RKO (cell line): ENCODE measurements at regions not wholly inside any gene's neighbourhood (a gene's known extent, or its start where the extent isn't known, plus 50 kb on each side); places are given as distances from the start of the nearest gene placed in this dataset.
"Not testable (repeated sequence)": the region's sequence is repeated elsewhere in the genome, so short reads cannot be mapped to it uniquely, and the experiment has no call there.

Source experiments
- DNase-seq: peaks from one replicate; pipeline ENCODE4 v3.0.0-alpha.2; 2016; ENCODE audit warnings: low spot score

DNA sequence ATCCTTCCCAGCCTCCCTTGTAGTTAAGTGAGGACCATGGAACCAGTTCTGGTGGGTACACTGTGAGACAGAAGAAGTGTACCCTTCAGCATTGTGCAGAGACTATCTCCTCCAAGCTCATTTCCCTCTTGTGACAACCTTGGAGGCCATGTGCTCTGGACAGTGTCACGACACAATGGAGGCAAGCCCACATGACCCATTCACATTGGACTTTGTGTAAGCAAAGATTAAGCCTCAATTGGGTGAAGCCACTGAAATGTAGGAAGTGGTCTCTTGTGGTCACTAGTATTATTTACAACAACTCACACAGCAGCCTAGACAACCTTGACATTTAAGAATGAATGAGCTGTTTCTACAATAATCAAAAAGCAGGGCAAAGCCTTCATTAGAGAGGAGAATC, 124.2 kb downstream of the INHBA start:
- DNase-seq = no peak

DNA sequence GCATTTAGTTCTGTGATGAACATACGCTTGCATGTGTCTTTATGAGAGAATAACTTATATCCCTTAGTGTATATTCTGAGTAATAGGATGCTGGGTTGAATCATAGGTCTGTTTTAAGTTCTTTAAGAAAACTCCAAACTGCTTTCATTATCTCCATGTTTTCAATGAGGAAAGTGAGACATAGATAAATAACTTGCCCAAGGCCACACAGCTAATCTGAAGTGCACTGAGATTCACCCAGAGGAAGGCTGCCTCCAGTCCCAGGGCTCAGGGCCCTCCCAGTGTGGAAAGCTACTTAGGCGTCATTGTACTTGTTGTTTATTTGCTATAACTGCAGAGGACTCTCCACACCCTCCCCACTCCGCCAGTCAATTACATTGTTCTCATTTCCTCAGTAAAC, 126.7 kb downstream of the INHBA start:
- no peak for DNase-seq

DNA sequence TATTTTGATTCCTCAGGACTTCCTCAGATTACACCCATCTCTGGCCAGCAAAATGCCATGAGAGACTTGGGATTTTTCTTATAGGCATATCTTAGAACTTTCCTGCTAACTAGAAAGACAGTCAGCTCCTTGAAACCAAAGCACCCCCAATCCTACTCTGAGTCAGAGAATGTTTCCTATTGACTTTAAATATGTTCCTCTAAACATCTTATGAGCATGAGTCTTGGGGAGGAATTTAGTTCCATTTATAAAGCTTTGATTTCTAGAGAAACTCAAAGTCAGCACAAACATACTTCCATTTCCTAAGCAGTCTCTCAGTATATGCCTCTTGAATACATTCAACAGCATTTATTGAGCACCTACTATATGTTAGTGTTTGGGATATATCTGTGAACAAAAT, 128.5 kb downstream of the INHBA start:
- DNase-seq = no peak

DNA sequence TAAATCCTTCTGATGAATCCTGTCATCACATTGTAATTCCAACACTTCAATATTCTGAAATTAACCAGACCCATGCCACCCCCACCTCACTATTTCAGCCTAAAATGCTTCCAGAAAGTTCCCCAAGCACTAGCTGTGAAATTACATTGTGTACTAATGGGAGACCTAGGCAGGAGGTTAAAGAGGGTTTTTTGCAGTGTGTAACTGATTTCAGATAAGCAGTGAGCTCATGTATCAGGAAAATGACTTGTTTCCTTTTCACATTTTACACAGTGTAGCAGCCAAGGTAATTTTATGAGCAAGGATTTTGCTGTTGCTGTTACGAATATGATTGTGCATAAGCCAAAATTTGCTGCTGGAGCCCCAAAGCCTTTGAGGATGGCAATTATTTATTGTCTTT, 129.0 kb downstream of the INHBA start:
- DNase-seq = no peak

DNA sequence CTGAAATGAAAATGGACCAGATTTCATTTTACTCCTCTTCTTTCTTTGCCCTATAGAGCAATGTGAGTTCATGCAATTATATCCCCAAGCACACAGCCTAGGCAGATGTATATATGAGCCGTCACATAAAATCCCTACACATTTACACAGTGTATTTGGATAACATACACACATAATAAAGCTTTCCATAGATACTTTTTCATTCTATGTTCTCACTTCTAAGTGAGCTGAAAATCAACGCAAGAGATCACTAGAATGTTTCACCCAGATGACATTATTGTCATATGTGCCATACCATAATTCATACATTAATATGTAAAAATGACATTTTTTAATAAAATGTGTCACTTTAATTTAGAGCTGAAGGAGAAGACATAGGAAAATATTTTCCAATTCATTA, 129.4 kb downstream of the INHBA start:
- DNase-seq = no peak

DNA sequence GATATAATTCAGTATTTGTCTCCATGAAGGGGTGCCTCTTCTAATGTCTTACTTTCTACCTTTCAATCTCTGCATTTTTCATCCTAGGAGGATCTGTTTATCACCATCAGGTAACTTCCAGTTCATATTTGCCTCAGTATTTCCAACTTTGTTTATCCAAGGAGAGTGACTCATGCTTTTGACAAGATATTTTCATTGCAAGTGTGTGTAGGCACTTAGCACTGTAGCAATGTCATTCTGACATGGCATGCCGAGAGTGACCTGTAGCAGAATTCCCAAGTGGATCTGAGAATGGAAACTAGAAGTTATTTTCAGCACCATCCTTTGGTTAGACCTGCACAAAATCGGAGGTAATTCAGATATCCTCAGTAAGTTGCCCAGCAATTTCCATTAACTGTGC, 129.9 kb downstream of the INHBA start:
- DNase-seq = no peak

DNA sequence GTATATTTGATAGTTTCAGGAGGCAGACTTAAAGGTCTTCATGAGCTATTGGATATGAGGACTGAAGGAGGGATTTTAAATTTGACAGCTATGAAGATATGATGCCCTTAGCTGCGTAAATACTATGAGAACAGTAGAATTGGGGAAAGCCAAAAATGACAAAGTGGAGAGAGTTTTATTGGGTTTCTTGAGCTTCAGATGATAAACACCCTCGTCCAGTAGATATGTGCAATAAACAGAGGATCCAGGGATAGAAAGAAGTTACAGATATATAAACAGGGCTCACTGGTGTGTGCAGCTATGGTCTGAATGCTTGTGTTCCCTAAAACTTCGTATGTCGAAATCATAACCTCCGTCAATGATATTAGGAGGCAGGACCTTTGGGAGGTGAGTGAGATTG, 131.3 kb downstream of the INHBA start:
- no peak for DNase-seq

DNA sequence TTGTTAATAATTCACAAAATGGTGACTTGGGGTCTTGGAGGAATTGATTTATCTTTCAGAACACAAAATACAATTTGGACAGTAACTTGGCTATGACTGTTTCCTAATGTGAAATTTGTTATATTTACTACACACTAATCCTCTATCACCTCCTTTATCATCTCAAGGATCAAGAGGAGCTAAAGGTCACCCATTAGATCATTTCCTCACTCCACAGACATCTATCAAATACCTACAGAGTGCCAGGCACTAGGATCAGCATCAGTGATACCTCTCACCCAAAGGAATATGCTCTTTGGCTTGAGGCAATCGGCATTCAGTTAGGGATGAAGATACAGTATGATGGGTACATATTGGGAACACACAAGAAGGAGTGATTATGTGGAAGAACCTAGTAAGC, 132.1 kb downstream of the INHBA start:
- no peak for DNase-seq

DNA sequence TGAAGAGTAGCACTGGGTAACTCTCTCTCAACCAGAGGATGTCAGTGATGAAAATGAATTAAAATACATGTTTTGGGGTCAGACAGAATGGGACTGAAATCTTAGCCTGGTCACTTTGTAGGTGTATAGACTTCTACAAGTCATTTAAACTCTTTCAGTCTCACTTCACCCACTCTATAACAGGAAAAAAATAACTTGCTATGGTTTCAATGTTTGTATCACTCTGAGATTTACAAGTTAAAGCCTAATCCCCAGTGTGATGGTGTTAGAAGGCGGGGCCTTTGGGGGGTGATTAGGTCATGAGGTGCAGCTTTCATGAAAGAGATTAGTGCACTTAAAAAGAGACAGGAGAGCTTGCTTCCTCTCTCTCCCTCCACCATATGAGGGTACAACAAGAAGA, 134.8 kb downstream of the INHBA start:
- DNase-seq = no peak

DNA sequence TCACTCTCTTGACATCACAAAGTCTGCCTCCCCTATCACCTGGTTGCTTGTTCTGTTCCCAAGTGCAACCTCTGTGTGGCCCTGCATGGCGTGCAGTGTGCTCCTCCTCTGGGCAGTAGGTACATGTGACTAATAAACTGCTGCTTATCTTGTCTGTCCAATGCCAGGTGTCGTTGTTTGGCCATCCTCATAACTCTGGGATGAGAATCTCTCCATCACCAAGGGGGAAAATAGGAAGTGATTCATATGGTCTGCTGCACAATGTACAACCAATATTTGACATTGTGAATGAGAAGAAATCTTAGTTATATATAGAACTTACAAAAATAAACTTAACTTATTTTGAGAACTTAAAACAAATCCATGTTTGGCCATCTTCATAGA, 135.2 kb downstream of the INHBA start:
- DNase-seq = no peak

DNA sequence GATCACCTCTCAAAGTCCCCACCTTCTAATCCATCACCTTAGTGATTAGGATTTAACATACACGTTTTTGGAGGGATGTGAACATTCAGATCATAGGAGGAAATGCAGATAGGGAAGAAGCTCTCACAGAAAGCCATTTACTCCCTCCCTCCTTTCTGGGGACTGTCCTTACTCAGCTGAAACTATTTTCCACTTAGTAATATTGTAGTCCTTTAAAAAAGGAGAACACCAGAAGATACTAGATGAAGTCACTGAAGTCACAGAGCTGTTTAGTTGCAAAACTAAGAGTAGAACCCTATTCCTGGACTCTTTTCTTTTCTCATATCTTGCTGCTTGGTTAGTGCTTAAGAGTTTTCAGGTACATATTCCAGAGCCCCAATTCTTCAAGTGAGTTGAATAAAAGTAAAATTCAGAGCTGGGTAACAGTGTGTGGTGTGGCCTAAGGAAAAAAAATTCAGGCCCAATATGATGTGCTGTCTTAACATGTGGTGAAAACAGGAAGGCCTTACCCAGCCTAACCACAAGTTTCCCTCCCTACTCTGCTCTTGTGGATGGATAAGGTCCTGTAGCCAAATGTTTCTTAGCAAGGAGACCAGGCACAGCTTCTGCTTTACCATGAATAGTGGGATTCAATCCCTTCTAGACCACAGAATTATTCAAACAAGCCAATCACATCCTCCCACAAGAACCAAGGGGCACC, 135.7 kb downstream of the INHBA start:
- DNase-seq = no peak

DNA sequence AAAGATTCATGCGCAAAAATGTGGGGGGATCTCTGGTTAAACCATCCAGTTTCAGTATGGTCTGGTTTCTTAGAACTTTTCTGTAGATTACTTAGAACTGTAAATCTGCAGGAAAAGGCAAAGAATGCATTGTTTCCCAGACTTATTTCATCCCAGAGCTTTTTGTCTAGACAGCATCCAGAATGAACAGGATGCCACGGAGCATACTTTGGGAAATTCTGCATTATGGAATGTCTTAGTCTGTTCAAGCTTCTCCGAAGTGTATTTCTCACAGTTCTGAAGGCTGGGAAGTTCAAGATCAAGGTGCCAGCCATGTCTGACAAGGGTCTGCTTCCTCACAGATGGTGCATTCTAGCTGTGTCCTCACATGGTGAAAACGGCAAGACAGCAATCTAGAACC, 136.3 kb downstream of the INHBA start:
- DNase-seq = no peak

DNA sequence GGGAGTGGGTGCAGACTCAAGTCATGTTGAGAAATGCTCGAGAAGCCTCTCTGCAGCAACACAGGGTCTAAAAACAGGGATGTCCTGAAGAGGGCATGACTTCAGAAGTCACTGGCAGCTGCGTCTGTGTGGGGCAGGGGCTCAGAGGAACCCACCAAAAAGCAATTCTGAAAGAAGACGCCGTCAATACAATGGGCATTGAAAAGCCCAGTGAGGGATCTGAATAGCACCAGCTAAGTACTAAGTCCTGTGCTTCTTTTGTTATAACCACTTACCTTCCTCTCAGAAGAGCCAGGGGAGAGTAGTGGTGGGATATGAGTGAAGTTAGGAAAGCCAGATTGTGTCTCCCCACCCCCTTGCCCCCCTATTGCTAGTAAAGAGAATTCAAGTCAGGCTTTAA, 137.2 kb downstream of the INHBA start:
- no peak for DNase-seq

DNA sequence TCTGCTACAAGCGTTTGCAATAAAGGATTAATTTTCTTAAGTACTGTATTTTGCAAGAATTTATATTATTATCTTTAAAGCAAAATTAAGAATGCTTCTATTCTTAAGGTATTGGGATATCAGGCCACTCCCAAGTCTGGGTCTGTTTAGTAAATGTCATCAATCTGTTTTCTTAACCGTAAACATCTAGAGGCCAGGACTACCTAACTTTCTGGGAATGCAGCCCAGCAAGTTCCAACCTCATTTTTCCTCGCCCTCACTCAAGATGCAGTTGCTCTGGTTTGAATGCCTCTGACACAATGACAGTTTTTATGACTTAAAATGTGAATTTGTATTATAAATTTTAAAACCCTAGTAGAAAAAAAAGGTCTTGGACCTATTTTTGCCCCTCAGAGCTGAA, 143.5 kb downstream of the INHBA start:
- DNase-seq = no peak

DNA sequence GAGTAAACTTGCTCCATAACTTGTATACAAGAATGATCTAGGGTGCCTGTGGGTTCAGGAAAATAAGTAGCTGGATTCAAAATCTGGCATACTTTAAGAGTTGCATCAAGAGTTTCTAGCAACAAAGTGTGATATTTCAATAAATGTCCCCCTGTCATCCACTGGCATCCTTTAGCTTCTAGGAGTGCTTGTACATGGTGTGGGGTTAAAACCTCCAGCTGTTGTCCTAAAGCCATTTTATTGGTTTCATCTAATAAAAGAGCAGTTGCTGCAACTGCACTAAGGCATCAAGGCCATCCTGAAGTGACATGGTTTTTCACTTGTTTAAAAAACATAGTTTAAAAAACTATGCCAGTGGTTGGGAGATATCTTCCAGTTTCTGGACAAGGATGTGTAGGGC, 148.4 kb downstream of the INHBA start:
- DNase-seq = no peak

DNA sequence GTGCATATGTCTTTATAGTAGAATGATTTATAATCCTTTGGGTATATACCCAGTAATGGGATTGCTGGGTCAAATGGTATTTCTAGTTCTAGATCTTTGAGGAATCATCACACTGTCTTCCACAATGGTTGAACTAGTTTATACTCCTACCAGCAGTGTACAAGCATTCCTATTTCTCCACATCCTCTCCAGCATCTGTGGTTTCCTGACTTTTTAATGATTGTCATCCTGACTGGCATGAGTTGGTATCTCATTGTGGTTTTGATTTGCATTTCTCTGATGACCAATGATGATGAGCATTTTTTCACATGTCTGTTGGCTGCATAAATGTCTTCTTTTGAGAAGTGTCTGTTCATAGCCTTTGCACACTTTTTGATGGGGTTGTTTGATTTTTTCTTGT, 152.8 kb downstream of the INHBA start:
- not testable (repeated sequence) for DNase-seq

DNA sequence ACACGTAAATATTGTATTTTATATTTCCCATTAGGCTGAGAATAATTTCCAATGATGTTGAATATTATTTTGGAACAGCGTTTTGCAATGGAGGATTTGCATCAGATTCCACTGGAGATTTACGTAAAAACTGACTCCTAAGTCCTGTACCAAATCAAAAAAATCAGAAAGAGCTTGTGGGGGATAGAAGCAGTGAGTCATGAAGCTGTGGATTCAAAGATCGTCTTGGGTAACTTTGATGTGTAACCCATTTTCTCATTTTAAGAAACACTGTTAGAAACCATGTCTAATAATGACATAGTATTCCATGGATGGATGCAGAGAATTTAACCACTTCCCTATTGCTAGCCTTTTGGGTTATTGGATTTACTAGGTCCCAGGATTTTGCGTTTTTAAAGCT, 158.6 kb downstream of the INHBA start:
- DNase-seq = no peak

DNA sequence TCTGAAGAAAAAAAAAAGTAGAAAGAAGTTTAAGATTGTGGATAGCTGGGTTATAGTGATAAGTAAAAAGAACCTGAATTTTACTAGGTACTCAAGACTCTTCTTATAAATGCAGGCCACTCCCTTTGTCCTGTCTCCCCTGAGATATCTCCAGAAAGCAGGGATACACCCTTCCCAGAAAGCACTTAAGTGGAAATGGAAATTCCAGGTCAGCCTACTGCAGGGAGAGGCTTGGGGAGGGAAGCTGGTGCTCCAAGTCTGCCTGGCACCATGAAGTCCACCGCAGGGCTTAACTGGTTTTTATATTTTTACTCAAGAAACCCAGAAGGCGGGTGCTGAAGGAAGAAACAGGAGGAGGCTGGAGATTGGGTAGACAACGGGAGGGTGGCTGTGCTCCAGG, 162.3 kb downstream of the INHBA start:
- DNase-seq = no peak

DNA sequence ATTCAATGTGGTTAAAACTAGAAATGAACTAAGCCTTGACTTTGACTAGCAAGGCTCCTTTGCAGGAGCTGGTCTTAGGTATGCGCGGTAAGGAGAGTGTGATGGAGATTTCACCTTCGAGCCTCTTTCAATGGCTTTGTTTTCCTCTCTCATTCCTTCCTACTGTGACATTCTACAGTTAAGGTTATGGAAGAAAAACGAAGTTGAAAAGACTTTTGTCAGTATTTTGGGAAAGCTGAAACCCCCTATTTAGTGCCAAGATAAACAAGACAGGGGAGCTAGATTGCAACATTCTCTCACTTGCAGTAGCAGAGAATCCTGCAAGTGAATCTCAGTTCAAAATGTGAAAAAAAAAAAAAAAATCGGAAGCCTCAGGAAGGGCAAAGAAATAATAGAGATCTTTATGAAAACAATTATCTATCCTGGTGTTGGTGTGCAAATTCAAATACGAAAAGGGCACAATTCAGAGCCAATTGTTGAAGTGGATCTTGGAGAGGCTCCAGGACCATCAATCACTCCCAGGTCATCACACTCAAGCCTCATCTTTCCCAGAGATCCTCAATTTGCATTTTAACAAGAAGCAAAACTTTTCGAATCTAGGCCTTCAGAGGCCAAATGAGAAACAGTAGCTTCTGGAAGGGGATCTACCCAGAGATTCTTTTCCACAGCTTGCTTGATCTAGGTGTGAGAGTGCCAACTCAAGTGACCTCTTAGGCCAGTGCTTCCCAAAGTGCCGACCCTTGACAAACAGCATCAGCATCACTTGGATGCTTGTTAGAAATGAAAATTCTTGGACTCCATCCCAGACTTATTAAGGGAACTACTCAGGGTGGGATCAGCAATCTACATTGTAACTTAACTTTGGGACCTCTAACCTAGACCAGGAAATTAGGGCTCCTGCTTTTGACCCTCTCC, 163.8 kb downstream of the INHBA start:
- DNase-seq = no peak

DNA sequence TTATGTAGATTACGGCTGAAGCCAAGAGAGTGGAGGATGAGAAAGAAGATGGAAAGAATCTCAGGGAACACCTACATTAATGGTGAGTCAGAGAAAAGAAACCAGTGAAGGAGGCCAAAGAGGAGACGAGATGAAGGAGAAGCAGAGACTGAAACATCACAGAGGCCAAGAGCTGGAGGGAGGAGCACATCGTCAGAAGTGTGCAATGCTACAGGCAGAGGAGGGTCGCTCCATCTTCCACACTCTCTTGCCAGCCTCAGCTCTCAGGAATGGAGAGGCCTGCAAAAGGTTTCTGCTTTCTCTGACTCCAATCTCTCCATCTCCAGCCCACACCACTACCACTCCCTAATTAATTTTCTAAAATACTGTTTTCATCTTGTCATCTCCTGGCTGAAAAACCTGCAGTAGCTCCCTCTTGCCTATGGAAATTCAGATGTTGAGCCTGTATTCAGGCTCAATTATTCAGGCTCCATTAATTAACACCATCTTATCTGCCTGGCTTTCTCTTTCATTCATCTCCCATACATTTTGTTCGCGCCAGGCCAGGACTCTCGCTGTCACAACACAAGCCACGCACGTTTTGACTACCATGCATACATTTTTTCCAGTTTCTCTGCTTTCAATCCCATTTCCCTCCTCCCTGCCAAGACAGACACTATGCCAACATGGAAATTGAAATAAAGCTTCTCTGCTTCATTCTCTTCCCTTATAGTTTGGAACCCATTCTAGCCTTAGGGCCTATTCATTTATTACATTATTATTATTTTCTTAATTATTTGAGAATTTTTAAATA, 165.8 kb downstream of the INHBA start:
- no peak for DNase-seq

DNA sequence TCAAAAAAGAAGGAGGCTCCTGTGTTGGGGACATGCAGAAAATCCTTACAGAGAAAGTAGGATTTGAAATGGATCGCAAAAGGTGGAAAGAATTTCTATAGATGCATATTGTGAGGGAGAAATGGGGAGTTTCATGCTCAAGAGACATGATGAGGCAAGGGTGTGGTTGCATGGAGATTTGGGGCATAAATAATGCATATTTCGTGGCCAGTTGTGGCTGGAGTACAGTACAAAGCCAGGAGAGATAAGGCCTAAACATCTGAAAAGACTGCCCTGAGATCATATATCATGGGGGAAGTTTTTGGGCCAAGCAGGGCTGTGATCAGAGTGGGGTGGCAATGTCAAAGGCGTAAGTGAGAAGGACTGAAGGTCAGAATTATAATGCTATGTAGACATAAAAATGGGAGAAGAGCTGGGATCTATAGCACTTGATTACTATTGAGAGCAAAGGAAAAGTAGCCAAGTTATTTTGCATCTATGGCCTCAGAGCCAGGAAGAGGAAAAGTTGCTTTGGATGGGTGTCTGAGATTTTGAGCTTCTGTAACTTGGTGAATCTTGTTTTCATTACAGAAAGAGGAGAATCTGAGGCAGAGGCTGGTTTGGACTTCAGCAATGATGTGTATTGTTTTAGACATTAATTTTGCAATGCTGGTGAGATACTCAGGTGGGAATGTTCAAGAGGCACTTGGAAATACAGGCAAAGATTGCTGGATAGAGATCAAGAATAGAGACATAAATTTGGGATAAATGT, 166.6 kb downstream of the INHBA start:
- no peak for DNase-seq

DNA sequence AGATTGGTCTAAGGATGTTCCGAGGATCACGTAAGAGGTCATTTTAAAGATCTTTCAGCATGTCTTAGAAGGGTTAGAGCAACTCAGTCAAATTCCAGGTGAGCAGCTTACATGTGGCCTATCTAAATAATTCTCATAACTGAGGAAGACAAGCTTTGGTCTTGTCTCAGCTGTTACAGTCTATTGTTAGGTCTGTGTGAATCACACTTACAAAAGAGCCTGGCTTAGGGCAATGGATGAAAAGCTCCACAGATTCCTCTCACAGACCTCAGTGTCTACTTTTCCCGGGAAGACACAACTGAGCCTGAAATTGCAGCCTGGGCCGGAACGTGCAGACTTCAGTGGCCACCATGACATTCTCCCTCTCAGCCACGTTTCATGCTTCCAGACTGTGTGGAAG, 173.1 kb downstream of the INHBA start:
- no peak for DNase-seq
